ENCODE measurements at regions not wholly inside any gene's neighbourhood (a gene's known extent, or its start where the extent isn't known, plus 50 kb on each side); places are given as distances from the start of the nearest gene placed in this dataset.

GRCh38 chr5:8462565-8462964 is 593.6 kb downstream of the MTRR start:
- TF ChIP-seq, protein P1, sequence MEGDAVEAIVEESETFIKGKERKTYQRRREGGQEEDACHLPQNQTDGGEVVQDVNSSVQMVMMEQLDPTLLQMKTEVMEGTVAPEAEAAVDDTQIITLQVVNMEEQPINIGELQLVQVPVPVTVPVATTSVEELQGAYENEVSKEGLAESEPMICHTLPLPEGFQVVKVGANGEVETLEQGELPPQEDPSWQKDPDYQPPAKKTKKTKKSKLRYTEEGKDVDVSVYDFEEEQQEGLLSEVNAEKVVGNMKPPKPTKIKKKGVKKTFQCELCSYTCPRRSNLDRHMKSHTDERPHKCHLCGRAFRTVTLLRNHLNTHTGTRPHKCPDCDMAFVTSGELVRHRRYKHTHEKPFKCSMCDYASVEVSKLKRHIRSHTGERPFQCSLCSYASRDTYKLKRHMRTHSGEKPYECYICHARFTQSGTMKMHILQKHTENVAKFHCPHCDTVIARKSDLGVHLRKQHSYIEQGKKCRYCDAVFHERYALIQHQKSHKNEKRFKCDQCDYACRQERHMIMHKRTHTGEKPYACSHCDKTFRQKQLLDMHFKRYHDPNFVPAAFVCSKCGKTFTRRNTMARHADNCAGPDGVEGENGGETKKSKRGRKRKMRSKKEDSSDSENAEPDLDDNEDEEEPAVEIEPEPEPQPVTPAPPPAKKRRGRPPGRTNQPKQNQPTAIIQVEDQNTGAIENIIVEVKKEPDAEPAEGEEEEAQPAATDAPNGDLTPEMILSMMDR (IDR thresholded peaks at IDR 0.05; ENCODE audit: insufficient read depth, low read length, poor library complexity, severe bottlenecking) = no peak
- DNase-seq (ENCODE audit: extremely low read depth, insufficient read length) = no peak
- Histone ChIP-seq H3K27me3 (replicated peaks; ENCODE audit: control insufficient read depth, insufficient read depth, low read length) (no peaks in the 10 kb centered on the region), H3K36me3 (ENCODE audit: control insufficient read depth, insufficient read depth, low read length) (no peaks in the 10 kb centered on the region), H3K4me3 (replicated peaks; ENCODE audit: low read depth, low read length) (no peak overlapping the region)

DNA sequence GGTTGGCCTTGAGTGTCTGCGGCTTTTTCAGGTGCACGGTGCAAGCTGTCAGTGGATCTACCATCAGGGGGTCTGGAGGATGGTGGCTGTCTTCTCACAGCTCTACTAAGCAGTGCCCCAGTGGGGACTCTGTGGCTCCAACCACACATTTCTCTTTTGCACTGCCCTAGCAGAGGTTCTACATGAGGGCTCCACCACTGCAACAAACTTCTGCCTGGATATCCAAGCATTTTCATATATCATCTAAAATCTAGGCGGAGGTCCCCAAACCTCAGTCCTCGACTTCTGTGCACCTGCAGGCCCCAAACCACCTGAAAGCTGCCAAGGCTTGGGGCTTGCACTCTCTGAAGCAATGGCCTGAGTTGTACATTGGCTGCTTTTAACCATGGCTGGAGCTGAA is 601.5 kb downstream of the MTRR start:
- DNase-seq (ENCODE audit: extremely low read depth, insufficient read length) = no peak

DNA sequence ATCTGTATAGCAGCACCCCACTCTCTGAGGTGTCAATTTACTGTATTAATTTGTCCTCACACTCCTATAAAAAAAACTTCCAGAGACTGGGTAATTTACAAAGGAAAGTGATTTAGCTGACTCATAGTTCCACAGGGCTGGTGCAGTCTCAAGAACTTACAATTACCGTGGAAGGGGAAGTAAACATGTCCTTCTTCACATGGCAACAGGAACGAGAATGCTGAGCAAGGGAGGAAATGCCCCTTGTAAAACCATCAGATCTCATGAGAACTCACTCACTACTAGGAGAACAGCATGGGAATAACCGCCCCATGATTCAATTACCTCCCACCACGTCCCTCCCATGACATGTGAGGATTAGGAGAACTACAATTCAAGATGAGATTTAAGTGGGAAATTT is 602.6 kb downstream of the MTRR start:
- no peaks in the 10 kb centered on the region for H3K27me3 ChIP-seq (replicated peaks; ENCODE audit: control insufficient read depth, insufficient read depth, low read length)
- no peak for DNase-seq (ENCODE audit: extremely low read depth, insufficient read length)
- TF ChIP-seq, protein P1 (IDR thresholded peaks at IDR 0.05; ENCODE audit: insufficient read depth, low read length, poor library complexity, severe bottlenecking) = no peak
- H3K36me3 ChIP-seq (ENCODE audit: control insufficient read depth, insufficient read depth, low read length) = no peaks in the 10 kb centered on the region
- no peak overlapping the region for H3K4me3 ChIP-seq (replicated peaks; ENCODE audit: low read depth, low read length)

More for the DNA sequence above, 601.5 kb downstream of the MTRR start:
- Histone ChIP-seq H3K4me3 (replicated peaks; ENCODE audit: low read depth, low read length) (no peak overlapping the region), H3K36me3 (ENCODE audit: control insufficient read depth, insufficient read depth, low read length) (no peaks in the 10 kb centered on the region), H3K27me3 (replicated peaks; ENCODE audit: control insufficient read depth, insufficient read depth, low read length) (no peaks in the 10 kb centered on the region)
- TF ChIP-seq, protein P1 (IDR thresholded peaks at IDR 0.05; ENCODE audit: insufficient read depth, low read length, poor library complexity, severe bottlenecking) = no peak

DNA sequence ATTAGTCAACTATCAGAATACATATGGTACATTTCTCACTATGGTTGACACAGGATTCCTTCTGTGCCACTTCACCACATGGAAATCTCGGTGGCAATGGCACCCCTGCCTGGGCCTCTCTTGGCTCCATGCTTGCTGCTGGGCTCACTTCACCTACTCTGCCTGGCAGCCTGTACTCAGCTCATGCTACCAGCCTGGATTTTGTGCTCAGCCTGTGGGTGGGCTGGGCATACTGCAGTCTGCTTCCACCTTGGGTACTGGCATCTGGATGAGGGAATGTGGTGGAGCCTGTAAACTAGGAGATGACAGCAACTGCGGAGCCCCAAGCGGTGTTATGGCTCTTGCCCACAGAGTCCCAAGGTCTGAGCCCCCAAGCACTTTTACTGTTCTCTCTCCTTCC is 604.1 kb downstream of the MTRR start:
- DNase-seq (ENCODE audit: extremely low read depth, insufficient read length) = no peak

DNA sequence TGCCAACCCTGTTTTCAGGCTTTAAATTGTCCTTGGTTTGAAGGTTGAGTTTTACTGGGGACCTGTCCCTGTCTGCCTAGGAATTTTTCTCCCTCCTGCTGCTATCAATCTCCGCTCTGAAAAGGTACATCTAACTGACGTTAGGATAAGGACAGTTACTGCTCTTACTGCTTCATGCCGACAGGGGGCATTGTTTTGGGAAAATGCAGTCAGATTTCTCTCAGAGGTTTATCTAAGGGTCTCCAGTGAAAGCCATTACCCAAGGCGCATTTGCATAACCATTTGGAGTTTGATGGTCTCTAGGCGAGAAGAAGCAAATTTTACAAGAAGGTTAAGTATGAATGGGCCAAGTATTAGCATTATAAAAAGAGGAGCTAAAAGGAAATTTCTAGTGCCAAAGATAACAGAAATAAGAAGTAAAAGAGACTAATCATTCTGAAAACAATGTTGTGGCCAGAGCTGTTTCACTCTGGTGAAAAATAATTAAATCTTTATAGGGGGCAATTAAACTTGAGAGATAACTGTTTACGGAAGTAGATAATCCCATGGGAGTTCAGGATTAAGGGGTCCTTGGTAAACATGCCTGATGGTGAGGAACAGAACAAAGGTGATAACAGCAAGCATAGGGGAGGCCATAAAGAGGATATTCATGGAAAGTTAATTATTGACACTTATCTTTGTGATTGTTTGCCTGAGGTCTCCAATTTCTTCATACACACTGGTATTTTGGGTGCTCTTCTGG is 605.0 kb downstream of the MTRR start:
- no peaks in the 10 kb centered on the region for H3K27me3 ChIP-seq (replicated peaks; ENCODE audit: control insufficient read depth, insufficient read depth, low read length)
- H3K4me3 ChIP-seq (replicated peaks; ENCODE audit: low read depth, low read length) = no peak overlapping the region
- no peaks in the 10 kb centered on the region for H3K36me3 ChIP-seq (ENCODE audit: control insufficient read depth, insufficient read depth, low read length)
- TF ChIP-seq, protein P1 (IDR thresholded peaks at IDR 0.05; ENCODE audit: insufficient read depth, low read length, poor library complexity, severe bottlenecking) = no peak
- no peak for DNase-seq (ENCODE audit: extremely low read depth, insufficient read length)

More for the DNA sequence above, 604.1 kb downstream of the MTRR start:
- TF ChIP-seq, protein P1 (IDR thresholded peaks at IDR 0.05; ENCODE audit: insufficient read depth, low read length, poor library complexity, severe bottlenecking) = no peak
- no peak overlapping the region for H3K4me3 ChIP-seq (replicated peaks; ENCODE audit: low read depth, low read length)
- H3K27me3 ChIP-seq (replicated peaks; ENCODE audit: control insufficient read depth, insufficient read depth, low read length) = no peaks in the 10 kb centered on the region
- no peaks in the 10 kb centered on the region for H3K36me3 ChIP-seq (ENCODE audit: control insufficient read depth, insufficient read depth, low read length)

DNA sequence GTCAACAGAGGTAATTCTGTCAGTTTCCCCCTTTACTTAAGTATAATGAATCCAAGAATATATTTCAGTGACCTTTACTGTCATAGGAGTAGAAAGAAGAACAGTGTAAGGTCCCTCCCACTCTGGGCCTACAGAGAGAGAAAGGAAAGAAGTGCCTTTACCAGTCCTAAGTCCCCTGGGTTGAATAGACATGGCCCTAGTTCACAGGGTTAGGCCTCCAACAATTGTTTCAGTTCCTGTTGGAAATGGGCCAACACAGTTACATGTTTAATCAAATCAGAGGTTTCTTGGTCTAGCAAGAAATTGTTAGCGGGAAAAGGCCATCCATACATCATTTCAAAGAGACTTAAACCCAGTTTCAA is 605.6 kb downstream of the MTRR start:
- H3K27me3 ChIP-seq (replicated peaks; ENCODE audit: control insufficient read depth, insufficient read depth, low read length) = no peaks in the 10 kb centered on the region
- no peak overlapping the region for H3K4me3 ChIP-seq (replicated peaks; ENCODE audit: low read depth, low read length)
- no peaks in the 10 kb centered on the region for H3K36me3 ChIP-seq (ENCODE audit: control insufficient read depth, insufficient read depth, low read length)
- TF ChIP-seq, protein P1 (IDR thresholded peaks at IDR 0.05; ENCODE audit: insufficient read depth, low read length, poor library complexity, severe bottlenecking) = no peak
- DNase-seq (ENCODE audit: extremely low read depth, insufficient read length) = no peak

Measured in GM06990 (cell line).